ENCODE measurements at regions not wholly inside any gene's neighbourhood (a gene's known extent, or its start where the extent isn't known, plus 50 kb on each side); places are given as distances from the start of the nearest gene placed in this dataset.
"Not testable (repeated sequence)": the region's sequence is repeated elsewhere in the genome, so short reads cannot be mapped to it uniquely, and the experiment has no call there.

DNA sequence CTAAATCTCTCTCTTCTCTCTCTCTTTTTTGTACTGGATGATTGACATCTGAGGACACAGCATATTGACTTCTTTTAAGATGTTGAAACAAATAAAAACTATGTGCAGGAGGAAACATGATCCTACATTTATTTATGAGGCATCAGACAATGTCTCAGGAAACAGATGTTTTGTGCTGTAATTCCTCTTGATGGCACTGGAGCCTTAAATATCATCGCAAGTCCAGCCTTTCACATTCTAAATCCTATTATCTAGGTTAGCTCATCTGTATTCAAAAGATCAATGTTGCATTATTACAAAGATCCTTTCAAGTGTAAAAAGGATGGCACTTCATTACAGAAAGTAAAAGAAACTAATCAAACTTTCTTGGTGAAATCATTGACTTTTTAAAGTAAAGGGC is 63.9 kb downstream of the MAT2B start:
- DNase-seq, result no peak

DNA sequence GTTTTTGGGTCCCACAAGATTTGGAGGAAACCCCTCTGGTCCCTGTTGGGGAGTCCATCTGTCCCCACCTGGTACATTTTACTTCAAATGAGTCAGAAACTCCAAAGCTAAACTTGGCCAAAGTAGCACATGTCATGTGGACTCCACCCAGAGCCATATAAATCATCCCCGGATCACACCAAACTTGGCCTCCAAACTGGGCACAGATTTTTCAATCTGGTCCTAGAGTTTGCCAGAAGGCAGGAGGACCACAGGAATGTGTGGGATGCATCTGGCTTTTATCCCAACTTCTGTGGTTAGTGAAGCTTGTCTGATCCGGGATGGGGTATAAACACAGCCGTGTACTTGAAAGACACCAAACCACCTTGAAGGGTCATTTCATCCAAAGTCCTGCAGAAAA is 66.3 kb downstream of the MAT2B start:
- no peak for DNase-seq

DNA sequence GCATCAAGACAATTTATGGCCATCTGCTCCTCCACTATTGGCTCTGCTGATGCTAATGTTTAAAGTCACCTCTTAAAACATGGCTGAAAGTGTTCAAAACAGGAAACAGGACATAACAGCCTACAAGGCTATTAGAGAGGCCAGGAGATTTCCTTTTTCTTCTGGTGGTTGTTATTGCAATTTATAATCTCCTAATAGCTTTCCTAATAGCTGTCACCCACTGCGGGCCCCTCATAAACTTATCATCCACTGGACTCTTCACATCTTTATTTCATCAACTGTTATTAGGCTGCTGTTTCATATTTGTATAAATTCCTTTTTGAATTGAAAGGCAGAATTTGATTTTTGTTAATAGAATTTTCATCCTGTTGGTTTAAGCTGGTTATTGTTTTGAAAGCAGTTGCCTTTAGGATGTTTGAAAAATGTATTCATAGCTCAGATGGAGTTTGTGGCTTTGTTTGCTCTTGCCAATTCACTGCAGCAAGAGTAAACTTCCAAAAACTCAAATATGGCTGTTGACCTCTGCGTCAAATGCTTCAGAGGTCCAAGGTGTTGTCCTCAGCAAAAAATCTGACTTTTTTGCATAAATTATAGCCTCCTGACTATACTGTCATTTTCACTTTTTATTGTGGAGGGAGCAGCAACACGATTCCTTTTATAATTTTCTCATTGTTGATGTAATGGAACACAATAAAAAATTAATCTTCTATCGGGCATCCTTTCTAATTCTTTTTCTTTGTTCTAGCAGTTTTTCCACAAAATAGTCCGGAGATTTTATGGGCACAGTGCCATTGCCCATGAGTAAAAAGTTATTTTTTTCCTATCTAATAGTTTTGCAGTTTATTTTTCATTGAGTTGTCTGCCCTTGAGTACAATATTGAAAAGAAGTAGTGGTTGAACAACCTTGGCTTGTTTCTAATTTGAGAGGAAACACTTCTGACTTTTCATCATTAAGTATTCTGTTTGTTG is 69.3 kb downstream of the MAT2B start:
- no peak for DNase-seq

DNA sequence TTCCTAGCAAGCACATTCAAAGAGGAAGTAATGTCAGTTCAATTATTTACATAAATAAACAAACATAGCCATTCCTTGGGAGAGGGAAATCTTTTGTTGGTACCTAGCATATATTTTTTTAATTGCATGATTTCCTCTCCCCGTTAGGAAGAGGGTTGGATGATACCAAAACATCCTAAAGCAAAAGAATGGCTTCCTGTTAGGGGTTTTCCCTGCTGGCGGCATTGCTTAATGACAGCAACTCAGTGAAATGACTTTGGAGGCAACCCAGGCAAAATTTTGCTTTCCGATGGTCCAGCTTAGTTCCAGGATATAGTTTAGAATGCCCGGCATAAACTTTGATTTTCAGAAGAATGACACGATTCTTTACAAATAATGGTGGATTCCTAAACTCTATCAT is 73.2 kb downstream of the MAT2B start:
- DNase-seq, result no peak

DNA sequence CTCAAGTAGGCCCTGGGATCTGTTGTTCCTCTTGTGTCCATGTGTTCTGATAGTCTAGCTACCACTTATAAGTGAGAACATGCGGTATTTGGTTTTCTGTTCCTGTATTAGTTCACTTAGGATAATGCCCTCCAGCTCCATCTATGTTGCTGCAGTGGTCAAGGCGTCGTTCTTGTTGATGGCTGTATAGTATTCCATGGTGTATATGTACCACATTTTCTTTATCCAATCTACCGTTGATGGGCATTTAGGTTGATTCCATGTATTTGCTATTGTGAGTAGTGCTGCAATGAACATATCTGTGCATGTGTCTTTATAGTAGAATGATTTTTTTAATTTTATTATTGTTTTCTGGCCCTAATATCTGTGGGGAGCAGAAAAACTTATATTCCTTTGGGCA is 74.3 kb downstream of the MAT2B start:
- no peak for DNase-seq

DNA sequence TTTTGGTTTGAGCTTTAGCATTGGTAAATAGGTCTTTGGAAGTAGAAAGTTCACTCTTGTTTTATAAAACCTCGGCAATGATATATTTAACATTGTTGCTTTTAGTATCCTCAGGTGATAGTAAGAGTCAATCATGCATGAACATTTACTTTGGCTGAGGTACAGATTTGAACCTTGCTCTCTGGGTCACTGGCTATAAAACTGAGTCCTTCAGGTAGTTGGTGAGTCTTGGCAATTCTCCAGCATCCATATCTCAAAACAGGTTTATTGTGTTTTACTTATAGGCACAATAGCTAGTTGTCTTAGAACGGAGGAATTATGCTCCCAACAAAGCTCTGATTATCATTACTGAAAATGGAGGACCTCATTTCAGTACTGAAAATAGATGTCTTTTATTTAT is 75.1 kb downstream of the MAT2B start:
- DNase-seq, result no peak

DNA sequence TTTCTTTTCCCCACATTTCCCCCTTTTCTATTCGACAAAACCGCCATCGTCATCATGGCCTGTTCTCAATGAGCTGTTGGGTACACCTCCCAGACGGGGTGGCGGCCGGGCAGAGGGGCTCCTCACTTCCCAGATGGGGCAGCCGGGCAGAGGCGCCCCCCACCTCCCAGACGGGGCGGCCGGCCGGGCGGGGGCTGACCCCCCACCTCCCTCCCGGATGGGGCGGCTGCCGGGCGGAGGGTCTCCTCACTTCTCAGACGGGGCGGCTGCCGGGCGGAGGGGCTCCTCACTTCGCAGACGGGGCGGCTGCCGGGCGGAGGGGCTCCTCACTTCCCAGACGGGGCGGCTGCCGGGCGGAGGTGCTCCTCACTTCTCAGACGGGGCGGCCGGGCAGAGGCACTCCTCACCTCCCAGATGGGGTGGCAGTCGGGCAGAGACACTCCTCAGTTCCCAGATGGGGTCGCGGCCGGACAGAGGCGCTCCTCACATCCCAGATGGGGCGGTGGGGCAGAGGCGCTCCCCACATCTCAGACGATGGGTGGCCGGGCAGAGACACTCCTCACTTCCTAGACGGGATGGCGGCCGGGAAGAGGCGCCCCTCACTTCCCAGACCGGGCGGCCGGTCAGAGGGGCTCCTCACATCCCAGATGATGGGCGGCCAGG is 78.2 kb downstream of the MAT2B start:
- DNase-seq, result not testable (repeated sequence)

DNA sequence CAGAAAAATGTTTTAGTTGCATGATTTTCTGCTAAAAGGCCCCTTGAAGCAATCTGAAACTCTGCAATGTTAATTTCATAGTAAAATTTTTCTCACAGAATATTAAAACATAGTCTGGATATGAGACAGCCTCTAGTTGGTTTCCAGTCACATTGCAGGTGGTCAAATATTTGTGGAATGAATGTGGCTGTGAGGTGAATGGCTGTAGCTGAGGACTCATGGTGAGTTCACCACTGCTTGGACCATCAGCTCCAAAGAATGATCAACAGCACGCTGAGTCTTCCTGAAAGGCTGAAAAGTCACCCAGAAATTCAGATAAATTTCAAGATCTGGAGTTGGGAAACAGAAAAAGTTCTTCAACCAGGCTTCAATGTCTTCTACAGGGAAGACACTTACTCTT is 79.8 kb downstream of the MAT2B start:
- DNase-seq, result no peak

DNA sequence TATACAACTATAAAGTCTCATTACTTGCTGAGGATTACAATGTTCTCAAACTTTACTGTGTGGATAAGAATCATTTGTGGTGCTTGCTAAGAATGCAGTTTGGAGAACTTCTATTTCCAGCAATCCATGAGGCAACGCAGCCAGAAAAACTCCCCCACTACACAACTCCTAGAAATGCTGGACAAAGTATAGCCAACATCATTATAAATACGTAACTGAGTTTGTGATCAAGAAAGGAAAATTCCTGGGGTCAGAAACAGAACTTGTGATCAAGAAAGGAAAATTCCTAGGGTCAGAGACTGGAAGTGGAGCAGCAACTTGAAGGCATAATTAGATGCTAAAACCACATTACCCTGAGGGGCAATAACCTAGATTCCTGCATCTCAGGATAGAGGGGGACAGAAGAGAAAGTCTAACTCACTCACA is 81.1 kb downstream of the MAT2B start:
- no peak for DNase-seq

DNA sequence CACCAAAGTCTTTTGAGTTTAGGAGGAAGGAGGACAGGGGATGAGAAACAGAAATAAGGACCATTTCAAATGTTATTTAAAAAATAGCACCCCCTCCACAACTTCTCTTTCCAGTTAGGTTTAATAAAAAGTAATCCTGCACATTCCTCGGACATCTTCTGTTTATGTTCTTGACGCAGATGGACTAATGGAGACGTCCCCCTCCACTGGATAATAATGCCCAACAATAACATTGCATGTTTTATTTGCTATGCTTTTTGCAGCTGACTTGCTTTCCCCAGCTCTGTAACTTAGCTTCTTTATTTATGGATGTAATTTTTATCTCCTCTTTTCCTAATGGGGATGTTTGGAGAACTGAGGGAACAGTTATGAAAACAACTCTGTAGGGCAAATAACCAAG is 89.5 kb downstream of the MAT2B start:
- DNase-seq, result no peak

DNA sequence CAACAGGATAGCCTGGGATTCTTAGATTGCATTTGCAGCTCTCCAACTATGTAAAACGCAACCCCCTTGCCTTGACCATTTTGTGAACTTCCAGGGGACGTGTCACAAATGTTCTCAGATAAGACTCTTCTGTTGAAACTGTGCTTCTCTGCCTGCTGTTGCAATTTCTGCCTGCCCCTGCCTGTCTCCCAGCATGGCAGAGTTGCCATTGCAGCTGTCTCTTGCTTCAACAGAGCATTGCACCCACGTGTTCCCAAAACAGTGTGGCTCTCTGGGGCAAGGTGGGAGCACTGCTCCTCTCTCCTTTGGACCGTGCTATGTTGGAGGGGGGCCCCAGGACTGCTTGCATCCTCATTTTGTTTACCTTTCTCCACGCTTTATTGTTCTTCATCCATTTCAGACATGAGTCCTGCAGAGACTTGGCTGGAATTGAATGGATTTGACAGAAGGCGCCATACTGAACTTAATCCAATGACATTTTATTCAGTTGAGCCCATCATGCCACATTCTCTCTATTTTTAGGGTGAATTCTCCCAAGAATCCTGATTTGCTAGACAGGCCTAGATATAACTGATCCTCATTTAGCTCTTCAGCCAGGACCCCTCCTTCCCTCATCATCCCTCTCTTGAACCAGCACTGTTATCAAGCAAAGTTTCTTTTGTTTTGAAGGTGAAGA is 90.7 kb downstream of the MAT2B start:
- no peak for DNase-seq

DNA sequence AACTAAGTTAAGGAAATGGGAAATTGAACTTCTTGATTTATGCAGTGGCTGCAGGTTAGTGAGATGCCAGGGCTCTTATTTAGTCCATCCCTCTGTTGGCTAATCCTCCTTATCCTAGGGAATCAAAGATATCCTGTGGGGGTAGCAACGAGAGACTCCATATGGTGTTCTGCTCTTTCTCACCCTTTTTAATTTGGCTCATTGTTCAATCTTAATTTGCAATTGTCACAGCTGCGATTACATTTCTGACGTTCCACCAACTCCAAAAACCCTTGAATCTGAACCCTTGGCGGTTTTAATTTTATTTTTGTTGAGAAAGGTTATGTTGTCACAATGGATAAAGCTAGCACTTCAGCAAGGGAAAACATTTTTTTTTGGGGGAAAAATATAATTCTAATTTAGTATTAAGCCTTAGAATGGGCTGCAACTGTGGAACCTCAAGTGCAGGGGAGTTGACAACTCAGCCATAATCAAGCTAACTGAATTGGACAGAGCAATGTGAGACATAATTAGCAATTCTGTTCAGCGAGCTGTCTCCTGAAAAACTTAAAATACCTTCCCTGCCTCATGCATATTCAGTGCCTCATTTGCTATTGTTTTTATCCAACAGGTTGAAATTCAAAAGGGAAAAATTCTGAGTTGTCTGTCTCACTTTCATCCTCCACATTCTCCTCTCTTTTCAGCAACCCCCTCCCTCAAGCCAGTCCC is 91.3 kb downstream of the MAT2B start:
- DNase-seq, result no peak

DNA sequence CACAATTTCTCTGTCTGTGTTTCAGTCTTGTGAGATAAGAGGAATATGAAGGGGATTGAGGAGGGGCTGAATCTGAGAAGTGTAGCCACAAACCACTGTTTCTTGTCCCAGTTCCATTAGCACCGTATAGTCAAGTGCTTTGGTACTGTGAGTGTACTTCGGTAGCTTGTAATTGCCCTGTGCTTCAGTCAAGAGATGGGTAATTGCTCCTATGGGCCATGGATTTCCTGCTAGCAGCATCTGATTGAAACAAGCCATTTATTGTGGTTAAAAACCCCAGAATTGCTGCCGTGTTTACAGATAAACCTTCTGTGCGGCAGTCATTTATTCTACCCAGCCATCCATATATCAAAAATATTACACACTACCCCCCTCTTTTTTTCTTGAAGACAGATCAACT is 98.6 kb downstream of the MAT2B start:
- DNase-seq, result no peak

DNA sequence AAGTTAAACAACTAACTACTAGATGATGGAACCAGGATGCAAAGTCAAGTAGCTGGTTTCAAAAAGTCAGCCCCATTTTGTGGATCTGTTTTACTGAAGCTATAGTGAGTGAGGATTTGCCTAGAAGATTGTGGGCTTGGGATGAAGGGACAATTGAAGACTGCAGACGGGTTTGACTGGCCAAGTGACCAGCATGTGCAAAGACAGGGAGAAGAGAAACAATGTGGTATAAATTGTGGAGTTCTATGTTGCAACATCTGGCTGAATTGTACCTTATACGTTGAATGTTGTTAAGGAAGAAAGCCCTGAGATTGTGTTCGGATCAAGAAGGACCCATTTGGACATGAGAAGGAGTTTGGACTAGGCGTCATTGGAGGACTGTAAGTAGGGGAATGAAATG is 101.8 kb downstream of the MAT2B start:
- no peak for DNase-seq

DNA sequence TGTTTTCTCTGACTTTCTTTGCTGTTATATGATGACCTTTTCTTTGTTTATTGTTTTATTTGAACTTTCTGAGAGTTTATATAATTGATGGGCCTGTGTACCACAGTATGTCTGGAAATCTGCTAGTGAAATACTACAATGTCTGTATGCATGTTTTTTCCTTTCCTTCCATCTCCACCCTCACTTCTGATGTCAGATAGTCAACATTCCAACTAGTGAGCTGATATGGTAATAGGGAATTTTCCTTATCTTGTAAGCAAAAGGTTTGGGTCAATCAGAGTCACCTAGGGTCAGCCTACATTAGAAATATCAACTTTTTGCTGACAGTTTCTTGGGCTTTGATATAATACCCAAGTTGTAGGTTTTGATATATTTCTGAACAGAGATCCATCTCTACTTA is 103.2 kb downstream of the MAT2B start:
- DNase-seq, result no peak

DNA sequence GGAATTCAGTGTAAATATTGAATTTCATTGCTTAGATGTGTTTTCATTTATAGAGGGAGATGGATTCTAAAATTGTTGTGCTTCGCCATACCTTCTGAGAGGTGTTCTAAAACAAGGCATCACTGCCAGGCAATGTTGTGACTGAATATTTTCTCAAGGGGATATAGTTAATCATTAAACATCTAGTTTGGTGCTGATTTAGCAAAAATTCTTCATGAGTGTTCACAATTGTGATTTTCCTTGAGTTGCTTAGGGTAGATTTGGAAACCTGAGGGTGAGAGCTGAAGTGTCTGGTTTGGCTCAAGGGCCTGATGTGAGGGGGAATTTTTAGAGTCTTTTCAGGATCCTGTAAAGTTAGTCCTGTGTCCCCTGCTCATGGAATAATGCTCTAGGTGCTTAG is 104.5 kb downstream of the MAT2B start:
- DNase-seq, result no peak

DNA sequence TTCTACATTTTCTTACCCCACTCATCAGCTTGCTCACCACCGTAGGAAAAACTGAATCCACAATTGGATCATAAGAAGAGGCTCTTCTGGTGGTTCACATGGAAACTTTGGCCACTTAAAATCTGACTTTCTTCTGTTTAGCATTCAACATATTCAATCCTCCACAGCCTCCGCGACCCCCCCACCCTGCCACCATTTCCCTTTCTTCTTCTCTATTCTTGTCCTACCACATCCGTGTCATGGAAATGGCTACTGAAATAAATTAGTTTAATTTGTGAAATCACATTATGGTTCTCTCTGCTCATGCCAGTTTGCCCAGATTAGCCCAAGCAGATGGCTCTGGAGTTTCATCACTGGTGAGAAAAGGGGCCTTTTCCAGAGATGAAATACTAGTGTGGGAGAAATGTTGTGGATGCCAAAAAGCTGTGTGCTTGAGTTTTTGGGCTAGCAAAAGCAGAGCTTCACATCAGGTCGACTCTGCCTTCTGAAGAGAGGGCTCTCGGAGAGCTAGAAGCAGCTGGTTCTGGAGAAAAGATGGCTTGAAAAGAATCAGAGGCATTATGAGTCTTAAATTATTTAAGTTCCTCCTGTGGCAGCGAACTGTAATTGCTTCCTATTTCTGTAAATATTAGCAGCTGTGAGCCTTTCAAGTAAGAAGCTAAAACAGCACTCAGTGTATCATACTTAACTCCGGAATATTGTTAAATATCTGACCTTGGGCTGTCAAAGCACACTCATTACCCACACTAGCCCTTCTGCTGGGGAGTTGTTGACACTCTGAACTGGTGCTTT is 107.1 kb downstream of the MAT2B start:
- DNase-seq, result no peak

DNA sequence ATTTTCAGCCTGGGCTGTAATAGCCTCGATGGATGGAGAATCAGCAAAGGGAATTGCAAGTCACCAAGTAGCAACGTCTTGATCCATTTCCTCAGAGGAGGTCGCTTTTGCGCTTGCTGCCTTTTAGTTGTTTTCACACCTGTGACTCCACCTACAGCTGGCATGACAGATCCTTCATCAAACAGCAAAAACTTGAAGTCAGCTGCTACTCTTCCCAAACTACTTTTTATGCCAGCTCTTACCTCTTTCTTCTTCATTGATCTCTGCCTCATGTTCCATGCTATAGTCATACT is 107.7 kb downstream of the MAT2B start:
- no peak for DNase-seq

DNA sequence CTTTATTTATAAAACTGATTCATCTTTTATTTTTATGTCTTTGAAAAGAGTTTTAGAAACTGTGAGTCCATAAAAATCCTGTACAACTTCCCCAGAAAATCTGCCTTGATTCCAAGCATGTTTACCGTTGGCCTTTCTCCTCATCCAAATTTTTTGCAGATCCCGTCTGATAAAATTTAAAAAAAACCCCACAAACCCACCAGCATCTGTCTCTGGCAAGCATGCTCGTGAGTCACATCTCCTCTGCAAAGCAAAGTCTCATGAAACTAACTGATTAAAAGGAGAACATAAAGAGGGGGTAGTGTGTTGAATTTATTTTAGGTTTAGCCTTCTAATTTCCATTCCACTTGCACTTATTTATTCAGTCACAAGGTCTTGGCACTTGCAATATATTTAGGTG is 109.4 kb downstream of the MAT2B start:
- no peak for DNase-seq

DNA sequence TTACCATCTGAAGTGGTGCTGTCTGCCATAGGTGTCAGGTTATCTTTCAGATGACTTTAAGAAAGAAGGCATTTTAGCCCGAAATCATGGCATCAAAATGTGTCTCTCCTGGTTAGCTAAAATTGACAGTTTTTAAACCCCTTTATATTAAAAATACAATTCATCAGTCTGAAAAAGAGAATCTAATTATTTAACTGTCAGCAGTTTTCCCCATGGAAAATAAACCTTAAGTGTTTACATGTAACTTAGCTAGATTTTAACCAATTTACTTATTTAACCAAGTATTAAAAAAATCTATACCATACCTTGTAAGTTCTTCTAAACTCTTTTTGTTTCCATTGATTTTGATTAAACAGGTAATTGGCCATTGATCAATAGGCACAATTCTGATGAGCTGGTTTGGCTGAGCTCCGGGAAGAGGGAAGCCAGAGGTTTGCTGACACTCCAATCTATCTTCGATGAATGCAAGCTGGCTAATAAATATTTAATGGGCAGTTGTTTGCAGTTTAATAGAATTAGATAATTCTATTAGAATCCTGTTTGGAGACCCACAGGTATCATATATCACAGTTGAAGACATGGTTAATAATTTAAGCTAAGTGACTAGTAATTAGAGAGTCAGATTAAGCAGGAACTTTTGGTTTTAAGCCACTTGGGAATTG is 114.0 kb downstream of the MAT2B start:
- DNase-seq, result no peak

DNA sequence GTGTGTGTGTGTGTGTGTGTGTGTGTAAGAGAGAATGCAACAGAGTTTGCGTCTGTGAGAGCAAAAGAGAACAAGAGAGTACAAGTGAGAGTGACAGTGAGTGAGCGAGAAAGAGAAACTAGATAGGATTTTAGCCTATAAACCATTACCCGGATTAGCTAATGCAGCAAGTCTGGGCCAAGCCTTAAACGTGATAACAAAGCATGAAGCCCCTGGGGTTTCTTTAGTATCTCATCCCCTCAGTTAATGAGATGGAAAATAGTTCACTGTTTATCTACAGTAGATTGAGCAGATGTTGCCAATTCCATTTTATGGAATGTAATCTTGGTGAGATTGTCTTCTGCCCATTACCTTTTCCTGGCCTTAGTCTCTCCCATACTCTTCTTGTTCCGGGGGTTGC is 114.5 kb downstream of the MAT2B start:
- no peak for DNase-seq

DNA sequence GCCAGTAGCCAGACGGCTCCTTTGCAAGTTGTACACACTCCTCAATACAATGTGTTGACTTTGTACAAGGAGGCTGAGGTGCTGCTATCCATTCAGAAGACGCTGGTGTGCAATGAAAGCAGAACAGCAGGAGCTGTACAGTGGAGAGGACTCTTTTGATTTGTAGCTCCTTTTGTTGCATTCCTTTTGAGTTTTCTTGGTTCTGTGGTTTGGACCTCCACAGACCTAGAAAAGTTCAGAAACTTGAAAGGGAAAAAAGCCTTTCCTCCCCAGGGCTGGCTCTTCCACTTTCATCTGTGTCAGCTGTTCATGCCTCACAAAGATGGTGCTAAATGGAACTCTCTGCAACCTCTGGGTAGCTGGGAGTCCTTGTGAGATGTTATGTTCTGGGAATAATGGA is 117.4 kb downstream of the MAT2B start:
- DNase-seq, result no peak

Measured in activated CD8-positive, alpha-beta memory T cell treated with anti-CD3 and anti-CD28 coated beads, Interleukin-2, amount 50 U/mL, for 4 hours (primary cell).